22Rv1 (cell line): ENCODE measurements at regions not wholly inside any gene's neighbourhood (a gene's known extent, or its start where the extent isn't known, plus 50 kb on each side); places are given as distances from the start of the nearest gene placed in this dataset.

Source experiments
- ZFX ChIP-seq: fragments of 450-650 bp; IDR thresholded peaks from 2 replicates; pipeline ENCODE4 v1.6.1; 2017; ENCODE audit warnings: antibody characterized with exemption, borderline replicate concordance
- TF ChIP-seq, protein P1 (sequence below): fragments of 450-650 bp; IDR thresholded peaks from 2 replicates; pipeline ENCODE4 v1.5.1; 2017; ENCODE audit warnings: mild to moderate bottlenecking

DNA sequence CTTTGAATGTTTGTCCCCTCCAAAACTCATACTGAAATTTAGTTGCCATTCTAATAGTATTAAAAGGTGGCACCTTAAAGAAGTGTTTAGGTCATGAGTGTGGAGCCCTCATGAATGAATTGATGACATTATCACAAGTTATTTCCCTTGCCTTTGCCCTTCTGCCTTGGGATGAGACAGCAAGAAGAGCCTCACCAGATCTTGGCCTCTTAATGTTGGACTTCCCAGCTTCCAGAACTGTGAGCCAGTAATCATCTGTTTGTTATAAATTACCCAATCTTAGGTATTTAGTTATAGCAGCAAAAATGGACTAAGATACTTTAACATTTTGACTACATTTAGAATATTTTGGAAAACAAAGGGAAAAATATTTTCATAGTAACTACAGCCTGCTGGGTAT lies 371.0 kb downstream of the JRKL start:
- TF ChIP-seq, protein P1, sequence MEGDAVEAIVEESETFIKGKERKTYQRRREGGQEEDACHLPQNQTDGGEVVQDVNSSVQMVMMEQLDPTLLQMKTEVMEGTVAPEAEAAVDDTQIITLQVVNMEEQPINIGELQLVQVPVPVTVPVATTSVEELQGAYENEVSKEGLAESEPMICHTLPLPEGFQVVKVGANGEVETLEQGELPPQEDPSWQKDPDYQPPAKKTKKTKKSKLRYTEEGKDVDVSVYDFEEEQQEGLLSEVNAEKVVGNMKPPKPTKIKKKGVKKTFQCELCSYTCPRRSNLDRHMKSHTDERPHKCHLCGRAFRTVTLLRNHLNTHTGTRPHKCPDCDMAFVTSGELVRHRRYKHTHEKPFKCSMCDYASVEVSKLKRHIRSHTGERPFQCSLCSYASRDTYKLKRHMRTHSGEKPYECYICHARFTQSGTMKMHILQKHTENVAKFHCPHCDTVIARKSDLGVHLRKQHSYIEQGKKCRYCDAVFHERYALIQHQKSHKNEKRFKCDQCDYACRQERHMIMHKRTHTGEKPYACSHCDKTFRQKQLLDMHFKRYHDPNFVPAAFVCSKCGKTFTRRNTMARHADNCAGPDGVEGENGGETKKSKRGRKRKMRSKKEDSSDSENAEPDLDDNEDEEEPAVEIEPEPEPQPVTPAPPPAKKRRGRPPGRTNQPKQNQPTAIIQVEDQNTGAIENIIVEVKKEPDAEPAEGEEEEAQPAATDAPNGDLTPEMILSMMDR: no peak
- no peak for TF ChIP-seq ZFX
